Ammon's horn (tissue), 1 donor: ENCODE measurements at regions not wholly inside any gene's neighbourhood (a gene's known extent, or its start where the extent isn't known, plus 50 kb on each side); places are given as distances from the start of the nearest gene placed in this dataset.

Experiments used
- DNase-seq: peaks from one replicate; pipeline ENCODE4 v3.0.0-alpha.2; 2016; ENCODE audit warnings: low spot score

GRCh38 chr10:130999376-131000202, 311.9 kb downstream of the TCERG1L start:
- DNase-seq, result no peak

GRCh38 chr10:131000244-131000643, 311.3 kb downstream of the TCERG1L start:
- DNase-seq, result no peak

GRCh38 chr10:131000743-131001142, 310.8 kb downstream of the TCERG1L start:
- DNase-seq, result peak; percentile 52

GRCh38 chr10:131001438-131001837, 310.1 kb downstream of the TCERG1L start:
- DNase-seq, result no peak

- DNase-seq, result peak; percentile 37
Observed at GRCh38 chr10:131002031-131002861, 309.3 kb downstream of the TCERG1L start.

GRCh38 chr10:131003455-131003854, 308.1 kb downstream of the TCERG1L start:
- DNase-seq, result no peak

- DNase-seq, result no peak
Observed at GRCh38 chr10:131004276-131004675, 307.2 kb downstream of the TCERG1L start.

- no peak for DNase-seq
Observed at GRCh38 chr10:131006458-131007256, 304.9 kb downstream of the TCERG1L start.

- DNase-seq, result no peak
Observed at GRCh38 chr10:131009791-131010190, 301.7 kb downstream of the TCERG1L start.

GRCh38 chr10:131010965-131011575, 300.5 kb downstream of the TCERG1L start:
- DNase-seq, result no peak

GRCh38 chr10:131011936-131012640, 299.4 kb downstream of the TCERG1L start:
- no peak for DNase-seq

GRCh38 chr10:131012641-131012985, 298.9 kb downstream of the TCERG1L start:
- DNase-seq, result no peak

- DNase-seq, result no peak
Observed at GRCh38 chr10:131013281-131013912, 298.1 kb downstream of the TCERG1L start.

GRCh38 chr10:131014271-131014670, 297.2 kb downstream of the TCERG1L start:
- DNase-seq, result no peak

- no peak for DNase-seq
Observed at GRCh38 chr10:131015271-131015670, 296.2 kb downstream of the TCERG1L start.

GRCh38 chr10:131016556-131016955, 295.0 kb downstream of the TCERG1L start:
- no peak for DNase-seq

- no peak for DNase-seq
Observed at GRCh38 chr10:131017566-131018285, 293.8 kb downstream of the TCERG1L start.

GRCh38 chr10:131018886-131019500, 292.5 kb downstream of the TCERG1L start:
- no peak for DNase-seq

GRCh38 chr10:131019696-131020095, 291.8 kb downstream of the TCERG1L start:
- DNase-seq, result no peak

GRCh38 chr10:131020775-131021174, 290.7 kb downstream of the TCERG1L start:
- DNase-seq, result no peak
